Fibroblast of peridontal ligament (primary cell): ENCODE measurements at regions not wholly inside any gene's neighbourhood (a gene's known extent, or its start where the extent isn't known, plus 50 kb on each side); places are given as distances from the start of the nearest gene placed in this dataset.

Source experiments
- DNase-seq: peaks from one replicate; pipeline ENCODE4 v3.0.0-alpha.2; 2010; ENCODE audit errors: extremely low read depth

DNA sequence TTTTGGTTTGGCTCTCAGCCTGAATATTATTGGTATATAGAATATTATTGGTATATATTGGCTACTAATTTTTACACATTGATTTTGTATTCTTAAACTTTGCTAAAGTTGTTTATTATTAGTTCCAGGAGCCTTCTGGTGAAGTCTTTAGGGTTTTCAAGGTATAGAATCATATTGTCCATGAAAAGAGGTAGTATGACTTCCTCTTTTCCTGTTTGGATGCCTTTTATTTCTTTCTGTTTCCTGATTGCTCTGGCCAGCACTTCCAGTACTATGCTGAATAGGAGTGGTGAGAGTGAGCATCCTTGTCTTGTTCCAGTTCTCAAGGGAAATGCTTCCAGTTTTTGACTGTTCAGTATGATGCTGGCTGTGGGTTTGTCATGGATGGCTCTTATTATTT lies 107.3 kb upstream of the LIPC start:
- no peak for DNase-seq

DNA sequence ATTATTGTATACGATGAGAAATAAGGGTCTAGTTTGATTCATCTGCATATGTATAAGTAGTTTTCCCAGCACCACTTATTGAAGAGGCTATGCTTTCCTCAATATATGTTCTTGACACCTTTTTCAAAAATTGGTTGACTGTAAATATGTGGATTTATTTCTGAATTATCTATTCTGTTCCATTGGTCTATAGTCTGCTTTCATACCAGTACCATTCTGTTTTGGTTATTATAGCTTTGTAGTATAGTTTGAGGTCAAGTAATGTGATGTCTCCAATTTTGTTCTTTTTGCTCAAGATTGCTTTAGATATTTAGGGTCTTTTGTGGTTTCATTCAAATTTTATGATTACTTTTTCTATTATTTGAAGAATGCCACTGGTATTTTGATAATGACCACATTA lies 103.8 kb upstream of the LIPC start:
- no peak for DNase-seq

DNA sequence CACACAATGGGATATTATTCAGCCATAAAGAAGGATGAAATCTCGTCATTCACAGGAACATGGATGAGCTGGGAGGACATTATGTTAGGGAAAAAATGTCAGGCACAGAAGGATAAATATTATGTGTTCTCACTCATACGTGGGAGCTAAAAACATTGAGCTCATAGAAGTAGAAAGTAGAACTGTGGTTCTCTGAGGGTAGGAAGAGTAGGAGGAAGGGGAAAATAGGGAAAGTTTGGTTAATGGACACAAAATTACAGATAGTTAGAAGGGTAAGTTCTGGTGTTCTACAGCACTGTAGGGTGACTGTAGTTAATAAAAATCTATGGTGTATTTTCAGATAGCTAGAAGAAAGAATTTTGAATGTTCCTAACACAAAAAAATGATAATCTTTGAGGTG lies 102.6 kb upstream of the LIPC start:
- DNase-seq, result no peak

DNA sequence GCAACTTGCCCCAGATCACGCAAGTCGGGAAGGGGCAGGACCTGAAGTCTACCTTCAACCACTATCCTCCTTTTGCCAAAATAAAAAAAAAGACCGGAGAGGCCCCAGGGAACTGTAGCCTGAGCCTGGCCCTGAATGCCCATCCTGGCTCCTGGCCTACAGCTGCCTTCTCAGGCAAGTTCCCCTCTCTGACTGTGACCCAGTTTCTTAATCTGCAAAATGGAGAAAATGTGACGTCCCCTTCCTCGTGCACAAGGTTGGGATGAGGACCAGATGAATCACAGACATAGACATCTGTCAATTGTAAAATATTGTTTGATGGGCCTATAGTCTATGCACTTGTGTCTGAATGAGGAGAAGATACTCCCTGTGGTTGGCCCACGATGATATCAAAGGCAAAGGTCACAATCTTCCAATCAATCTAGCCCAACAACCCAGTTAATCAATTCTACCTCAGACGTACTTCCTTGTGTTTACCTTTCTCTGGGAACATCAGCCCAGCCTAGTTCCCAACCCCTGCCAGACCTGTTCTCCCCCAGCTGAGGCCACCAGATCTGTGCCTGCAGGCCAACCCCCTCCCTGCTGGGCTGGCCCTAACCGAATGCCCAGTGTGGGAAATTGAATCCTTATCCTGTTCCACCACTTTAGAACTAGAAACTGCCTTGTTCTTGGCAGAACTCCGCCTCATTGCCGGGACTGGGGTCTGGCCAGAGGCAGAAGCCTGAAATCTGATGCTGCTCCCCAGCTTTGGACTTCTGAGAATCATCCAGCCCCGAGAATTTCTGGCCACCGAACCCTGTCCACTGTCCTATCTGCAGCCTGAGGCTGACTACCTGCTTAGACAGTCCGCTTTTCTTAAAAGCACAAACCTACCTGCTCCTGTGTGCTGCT lies 101.8 kb upstream of the LIPC start:
- no peak for DNase-seq

DNA sequence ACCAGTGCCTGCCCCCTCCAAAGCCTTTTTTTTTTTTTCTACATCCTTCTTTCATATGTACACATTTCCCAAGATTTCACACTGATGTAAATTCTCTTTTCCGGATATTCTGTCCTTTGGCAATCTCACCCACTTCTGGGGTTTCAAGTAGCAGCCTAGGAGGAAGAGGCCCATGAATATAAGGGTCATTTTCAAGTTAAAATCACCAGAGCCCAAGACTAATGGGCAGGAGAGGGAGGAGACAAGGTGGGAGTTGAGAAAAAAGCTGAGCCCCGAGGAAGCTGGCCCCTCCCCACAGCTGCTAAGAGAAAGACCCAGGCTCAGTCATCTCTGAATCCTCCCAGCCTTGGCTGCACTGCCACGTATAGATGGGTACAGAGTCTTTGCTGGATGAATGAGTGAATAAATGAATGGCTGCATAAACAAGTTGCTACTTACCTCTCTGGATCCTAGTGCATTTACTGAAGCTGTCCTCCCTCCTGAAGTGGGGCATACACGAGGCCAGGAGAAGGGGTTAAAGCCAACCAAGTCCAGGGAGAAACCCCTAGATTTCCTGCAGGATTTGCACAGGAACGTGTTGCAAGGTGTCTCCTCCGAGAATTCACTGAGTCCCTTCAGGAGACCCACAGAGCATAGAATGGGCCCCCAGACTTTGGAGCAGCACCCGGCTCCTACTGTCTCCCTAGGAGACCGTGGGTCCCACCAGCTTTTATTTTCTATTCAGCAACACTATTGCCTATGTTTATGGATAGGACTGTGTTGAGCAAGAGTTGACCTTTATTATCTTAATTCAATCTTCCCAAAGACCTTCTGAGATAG lies 100.8 kb upstream of the LIPC start:
- DNase-seq, result no peak

DNA sequence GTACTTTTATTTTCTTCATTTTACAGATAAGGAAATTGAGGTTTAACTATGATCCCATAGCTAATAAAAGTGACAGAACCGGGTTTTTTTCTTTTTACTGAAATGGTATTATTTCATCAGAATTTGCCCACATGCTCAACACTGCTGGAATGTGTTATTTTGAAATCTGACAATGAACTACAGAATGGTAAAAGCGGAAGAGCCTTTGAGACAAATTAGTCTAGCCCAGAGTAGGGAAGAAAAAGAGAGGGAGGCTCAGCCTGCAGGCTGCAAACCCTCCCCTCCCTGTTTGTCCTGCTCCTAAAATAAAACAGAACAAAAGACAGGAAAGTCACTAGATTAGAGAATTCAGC lies 100.3 kb upstream of the LIPC start:
- no peak for DNase-seq

DNA sequence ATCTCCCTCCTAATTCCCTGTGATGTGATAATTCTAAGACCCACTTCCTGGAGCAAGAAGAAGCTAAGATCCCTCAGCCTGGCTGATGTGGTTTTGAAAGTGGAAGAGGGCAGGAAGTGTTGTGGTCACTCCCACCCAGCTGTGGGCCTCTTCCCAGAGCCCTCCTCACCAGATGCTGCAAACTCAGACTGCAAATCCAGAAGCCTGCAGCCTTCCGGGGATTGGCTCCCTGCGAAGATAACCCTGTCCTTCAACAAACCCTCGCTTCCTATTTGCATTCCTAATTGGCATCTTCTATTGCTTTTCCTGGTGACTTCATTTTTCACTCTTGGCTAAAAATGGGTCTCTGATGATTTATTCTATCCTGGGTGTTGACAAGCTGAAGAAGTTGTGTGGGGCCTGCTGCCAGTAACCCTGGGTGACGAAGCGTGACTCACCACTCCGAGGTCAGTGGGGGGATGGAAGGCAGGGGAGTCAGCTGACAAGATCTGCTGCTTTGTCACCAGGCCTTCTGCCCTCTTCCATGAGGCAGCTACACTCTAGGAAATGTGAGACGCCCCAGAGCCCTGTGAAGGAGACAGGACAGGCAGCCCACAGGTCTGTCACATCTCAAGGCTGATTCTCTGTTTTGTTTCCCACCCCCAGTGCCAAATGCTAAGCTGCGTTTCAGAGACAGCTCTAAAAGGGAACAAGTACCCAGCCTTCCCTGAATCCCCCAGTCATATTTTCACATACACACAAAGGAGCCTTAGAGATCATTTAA lies 99.7 kb upstream of the LIPC start:
- peak; percentile 100 for DNase-seq

DNA sequence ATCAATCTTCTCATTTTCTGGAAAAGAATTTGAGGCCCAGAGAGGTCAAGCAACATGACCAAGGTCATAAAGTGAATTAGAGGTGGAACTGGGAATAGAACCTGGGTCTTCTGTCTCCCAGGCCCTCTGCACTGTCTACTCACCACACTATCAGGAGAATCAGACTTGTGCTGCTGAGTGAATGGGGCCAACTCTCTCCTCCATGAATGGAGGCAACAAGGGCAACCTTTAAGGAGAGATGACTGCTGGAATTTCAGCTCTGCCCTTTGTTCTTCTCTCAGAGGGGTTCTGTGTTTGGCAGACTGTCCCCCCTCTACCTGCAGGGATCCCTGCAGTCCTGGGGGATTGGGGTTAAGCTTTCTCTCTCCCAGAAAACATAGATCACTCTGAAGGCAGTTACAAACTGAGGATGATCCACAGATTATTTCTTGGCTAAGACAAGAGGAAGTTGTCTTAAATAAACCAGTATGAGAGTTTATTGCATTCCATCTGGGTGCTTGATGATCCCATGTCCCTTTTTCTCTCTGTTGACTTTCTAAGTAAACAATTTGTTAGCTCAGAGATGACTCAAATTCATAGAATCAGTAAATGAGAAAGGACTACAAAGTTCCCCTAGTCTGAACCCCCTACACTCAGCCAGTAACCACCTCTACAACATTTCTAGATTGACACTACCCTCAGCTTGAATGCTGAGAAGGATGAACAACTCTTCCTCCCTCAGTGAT lies 99.0 kb upstream of the LIPC start:
- peak; percentile 76 for DNase-seq

DNA sequence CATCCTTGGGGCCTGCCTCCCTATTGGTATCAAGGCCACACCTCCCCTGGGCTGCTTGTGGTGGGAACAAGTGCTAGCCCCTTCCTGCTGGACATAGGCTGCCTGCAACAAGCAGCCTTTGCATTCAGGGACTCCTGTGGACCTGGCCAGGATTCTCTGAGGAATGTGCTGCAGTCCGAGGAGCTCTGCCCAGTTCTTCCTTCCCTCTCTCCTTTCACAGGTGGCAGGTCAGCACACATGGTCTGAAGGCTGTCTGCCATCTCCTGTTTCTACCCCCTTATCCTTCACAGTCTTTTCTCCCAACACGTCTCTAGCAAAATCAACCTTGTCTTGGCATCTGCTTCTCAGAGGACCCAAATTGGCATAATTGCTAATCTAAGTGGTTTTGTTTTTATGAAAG lies 97.0 kb upstream of the LIPC start:
- no peak for DNase-seq

DNA sequence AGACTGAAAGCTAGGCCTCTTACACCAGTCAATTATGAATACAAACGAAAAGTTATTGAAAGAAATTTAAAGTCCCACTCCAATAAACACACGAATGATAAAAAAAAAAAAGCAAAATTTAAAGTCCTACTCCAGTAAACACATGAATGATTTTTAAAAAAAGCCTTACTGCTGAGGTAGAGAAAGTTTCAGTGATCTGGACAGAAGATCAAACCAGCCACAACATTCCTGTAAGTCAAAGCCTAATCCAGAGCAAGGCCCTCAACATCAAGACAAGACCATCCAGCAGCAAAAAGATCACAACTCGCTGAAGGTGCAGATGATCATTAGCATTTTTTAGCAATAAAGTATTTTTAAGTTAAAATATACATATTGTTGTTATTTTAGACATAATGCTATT lies 95.6 kb upstream of the LIPC start:
- no peak for DNase-seq

DNA sequence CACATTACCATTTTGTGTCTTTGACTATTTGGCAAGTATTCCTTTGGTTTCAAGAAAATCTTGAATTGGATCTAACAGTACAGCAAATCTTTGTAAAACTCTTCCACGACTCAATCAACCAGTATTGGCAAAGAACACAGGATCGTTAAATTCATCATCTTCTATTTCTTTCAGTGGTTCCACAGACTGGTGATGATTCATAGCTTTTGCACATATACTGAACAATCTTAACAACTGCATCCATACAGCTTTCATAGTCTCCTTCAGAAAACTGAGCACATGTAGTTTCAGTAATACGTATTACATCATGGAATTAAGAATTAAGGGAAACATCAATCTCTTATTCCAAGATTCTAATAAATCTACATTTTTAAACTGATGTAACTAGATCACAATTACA lies 91.6 kb upstream of the LIPC start:
- peak; percentile 80 for DNase-seq

DNA sequence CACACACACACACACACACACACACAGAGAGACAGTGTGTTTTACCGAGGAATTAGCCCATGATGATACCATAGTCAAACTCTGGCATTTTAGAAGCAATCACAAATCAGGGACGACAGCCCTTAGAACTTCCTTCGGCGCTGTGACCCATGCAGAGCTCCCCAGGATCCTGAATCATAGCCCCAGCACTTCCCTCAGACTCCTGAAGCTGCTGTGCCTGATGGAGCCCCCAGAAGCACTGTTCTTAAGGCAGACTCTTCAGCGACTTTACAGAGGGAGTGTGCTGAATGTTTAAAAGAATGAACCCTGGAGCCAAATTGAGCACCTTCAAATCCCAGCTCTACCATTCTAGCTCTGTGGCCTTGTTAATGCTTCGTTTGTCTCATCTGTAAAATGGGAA lies 89.3 kb upstream of the LIPC start:
- no peak for DNase-seq

DNA sequence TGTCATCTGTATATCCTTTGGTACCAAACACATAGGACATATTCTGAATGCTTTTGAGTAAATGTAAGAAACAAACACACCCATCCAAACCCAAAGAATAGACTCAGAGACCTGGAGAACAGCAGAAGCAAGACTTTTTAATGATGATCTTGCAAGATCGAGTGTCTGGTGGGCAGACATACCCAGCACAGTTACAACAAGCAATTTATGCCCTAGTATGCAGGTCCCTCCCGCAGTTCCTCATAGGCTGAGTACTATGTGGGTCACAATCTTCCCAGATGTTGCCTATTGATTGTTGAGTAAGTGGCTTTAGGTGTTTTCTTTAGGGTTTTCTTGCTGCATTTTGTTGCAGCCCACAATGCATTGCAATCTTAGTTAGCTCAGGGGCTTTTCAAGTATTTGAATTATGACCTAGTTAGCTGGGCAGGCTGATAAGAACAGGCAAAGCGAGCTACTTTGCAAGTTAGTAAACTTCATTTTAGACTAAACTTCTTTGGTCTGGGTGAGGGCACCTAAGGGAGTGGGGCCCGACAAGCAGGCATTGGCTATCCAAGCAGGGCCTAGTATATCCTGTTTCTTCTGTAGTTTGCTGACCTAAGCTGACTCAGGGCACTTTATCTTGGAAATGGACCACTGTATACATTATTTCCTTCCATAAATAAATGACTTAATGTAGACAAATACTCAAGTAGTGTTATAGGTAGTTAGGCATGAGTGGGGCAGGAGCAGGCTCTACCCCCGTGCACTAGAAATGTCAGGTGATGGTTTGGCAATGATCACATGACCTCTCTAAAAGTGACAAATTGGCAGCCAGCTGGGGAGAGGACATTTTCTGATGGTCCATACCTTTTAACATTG lies 87.3 kb upstream of the LIPC start:
- no peak for DNase-seq

DNA sequence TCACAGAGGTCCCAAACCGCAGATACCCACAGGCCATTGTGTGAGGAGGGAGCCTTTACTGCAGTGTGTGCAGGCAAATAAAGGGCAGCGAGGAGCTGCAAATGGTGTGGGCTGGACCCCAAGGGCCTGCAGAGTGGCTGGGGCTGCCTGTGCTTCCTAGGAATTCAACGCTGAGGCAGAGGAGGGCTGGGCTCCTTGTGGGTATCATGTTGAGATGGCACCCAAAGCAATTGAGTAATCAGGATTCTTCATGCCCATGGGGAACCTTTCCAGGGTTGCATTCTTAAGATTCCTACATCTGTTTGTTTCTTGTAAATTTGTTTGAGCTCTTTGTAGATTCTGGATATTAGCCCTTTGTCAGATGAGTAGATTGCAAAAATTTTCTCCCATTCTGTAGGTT lies 85.4 kb upstream of the LIPC start:
- peak; percentile 81 for DNase-seq

DNA sequence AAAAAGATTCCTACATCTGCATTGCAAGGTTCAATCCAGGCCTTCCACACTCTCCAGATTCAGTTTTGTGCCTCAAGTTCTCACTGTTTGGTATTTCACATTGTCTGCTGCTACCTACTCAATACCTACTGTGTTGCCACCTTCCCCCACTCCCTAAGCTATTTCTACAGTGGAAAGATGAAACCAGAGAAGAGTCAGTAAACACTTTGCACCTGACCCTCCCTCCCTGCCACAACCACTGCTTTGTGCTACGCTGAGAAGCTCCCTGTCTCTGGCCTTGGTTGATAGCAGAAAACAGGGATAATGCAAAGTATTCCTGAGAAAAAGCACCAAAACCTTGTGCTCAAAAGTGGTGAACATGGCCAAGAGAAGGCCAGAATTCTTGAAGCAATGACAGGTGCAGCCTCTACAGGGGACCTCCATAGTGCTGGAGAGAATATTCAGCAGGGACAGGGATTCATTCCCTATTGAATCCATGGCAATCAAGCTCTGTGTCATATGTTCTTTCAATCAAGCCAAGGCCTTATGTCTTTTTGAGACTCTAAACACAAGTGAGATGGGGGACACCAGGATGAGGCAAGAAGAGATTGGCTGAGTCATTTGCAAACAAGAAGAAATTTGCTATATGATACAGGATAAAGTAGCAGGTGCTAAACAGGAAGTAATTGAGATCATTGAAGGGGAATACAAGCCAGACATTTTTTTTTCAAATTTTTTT lies 83.5 kb upstream of the LIPC start:
- no peak for DNase-seq

DNA sequence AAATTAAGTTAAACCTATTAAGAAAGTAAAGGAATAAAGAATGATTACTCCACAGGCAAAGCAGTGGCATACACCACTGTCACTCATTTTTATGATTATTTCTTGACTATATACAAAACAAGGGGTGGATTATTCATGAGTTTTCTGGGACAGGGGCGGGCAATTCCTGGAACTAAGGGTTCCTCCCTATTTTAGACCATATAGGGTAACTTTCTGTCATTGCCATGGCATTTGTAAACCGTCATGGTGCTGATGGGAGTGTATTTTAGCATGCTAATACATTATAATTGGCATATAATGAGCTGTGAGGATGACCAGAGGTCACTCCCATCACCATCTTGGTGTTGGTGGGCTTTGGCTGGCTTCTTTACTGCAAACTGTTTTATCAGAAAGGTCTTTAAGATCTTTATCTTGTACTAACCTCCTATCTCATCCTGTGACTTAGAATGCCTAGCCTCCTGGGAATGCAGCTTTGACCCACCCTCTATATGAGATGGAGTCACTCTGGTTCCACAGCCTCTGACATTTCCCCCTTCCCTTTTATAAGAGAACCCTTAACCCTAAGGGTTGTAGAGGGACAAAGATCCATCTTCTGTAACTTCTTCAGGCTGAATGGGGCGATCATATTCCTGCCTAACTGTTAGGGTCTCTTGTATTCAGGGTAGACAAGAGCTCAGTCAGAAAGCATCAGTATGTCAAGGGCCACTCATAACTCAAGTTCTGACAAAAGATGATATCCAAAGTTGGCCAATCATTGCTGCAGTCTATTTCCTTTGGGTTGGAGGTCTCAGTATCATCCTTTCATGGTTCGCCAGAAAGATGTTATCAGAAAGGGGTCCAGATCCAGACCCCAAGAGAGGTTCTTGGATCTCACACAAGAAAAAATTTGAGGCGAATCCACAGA lies 79.5 kb upstream of the LIPC start:
- DNase-seq, result no peak

DNA sequence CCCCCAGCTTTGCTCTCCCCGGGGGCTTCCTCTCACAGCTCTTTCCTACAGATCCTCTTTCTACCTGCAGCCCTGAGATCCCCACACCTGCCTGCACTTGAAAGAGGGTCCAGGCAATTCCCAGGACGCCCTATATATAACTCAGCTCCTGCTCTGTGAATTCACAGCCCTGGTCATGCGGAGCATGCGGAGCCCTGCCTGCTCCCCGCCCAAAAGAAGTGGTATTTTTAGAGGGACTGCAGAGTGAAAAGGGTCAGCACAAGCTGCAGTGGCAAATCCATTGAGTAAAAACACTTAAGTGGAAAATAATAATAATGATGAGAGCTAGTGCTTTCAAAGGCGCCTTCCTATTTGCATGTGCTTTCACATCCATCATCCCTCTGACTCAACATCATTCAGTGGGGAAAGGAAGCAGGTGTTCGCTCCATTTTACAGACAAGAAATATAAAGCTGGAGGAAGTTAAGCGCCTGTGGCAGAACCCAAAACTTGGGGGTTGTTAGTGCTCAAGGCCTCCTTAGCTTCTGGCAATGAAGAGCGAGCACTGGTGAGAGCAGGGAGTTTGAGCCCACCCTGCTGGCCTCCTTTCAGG lies 76.3 kb upstream of the LIPC start:
- no peak for DNase-seq

DNA sequence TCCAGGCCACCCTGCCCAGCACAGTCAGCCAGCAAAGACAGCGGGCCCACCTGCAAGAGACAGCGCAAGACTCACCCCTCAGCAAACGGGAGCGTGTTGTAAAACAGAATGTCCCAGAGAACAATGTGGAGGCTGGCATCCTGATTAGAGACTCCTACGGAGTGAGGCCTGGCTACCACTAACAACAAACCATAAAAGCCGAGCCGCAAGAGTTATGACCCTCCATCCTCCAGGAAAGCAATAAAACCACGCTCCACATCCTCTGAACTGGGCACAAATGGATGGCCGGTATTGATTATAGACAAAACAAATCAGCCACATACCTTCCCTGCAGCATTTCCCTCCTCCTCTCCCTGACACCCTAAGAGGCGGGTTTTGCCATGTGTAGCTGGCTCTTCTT lies 75.8 kb upstream of the LIPC start:
- DNase-seq, result no peak
